GM12878 (cell line): ENCODE measurements at regions not wholly inside any gene's neighbourhood (a gene's known extent, or its start where the extent isn't known, plus 50 kb on each side); places are given as distances from the start of the nearest gene placed in this dataset.

Experiments
- ATAC-seq: fragments of 200-7000 bp; cut with Tn5 transposase; 3 replicates; pipeline ENCODE4 v1.9.1; 2020; ENCODE audit warnings: mild to moderate bottlenecking, moderate library complexity
- BruUV-seq: library from RNA; stranded (reverse); fragments of 400-500 nt; replicated peaks from 2 replicates; lab custom pipeline; 2021; lab: Mats Ljungman, UMichigan
- CTCF ChIA-PET: fragments of 300-600 bp; sonication (Branson Sonifier 250); formaldehyde crosslinking; extraction: SDS; loops from one replicate; lab custom pipeline; 2021; ENCODE audit warnings: inconsistent platforms; lab: Yijun Ruan, JAX
- POLR2A ChIA-PET: fragments of 350-600 bp; formaldehyde crosslinking; extraction: SDS; loops from one replicate; lab custom pipeline; 2021; ENCODE audit warnings: inconsistent platforms; lab: Charles Lee
- RAD21 ChIA-PET: fragments of 300-600 bp; sonication (Branson Sonifier 250); formaldehyde crosslinking; loops from one replicate; lab custom pipeline; 2023; ENCODE audit warnings: antibody characterized with exemption; ENCODE audit not compliant: unreplicated experiment; lab: Charles Lee
- SMC1A ChIA-PET: fragments of 300-600 bp; sonication (Branson Sonifier 250); formaldehyde crosslinking; loops from one replicate; lab custom pipeline; 2023; ENCODE audit not compliant: unreplicated experiment, uncharacterized antibody; lab: Charles Lee
- DNase-seq: peaks from one replicate; pipeline ENCODE4 v3.0.0-alpha.2; 2011; ENCODE audit warnings: low read depth, low spot score
- FAIRE-seq: peaks from 3 replicates; lab custom pipeline; 2011; peaks lifted over from hg19 to GRCh38; lab: Jason Lieb, UNC
- H2AFZ ChIP-seq: 2 replicates; pipeline ENCODE4 v1.6.0; 2011; ENCODE audit warnings: low read depth, low read length, control low read depth; ENCODE audit not compliant: control insufficient read depth
- H3K27ac ChIP-seq: 2 replicates; pipeline ENCODE4 v1.5.1; 2011; ENCODE audit warnings: control low read depth; ENCODE audit not compliant: control insufficient read depth, insufficient read depth
- H3K27me3 ChIP-seq, 2 experiments: replicated peaks in 1 of 2; 2 replicates each; pipeline versions ENCODE4 v1.6.0 to v1.6.1; 2011; ENCODE audit warnings: low read length in 1 of 2; ENCODE audit not compliant: control insufficient read depth in 2 of 2, insufficient read depth in 2 of 2
- H3K36me3 ChIP-seq, 2 experiments: 2 replicates each; pipeline ENCODE4 v1.5.1; 2011; ENCODE audit warnings: low read length in 1 of 2; ENCODE audit not compliant: control insufficient read depth in 2 of 2, insufficient read depth in 2 of 2
- H3K4me1 ChIP-seq: 2 replicates; pipeline ENCODE4 v1.6.1; 2011; ENCODE audit warnings: mild to moderate bottlenecking, low read length, moderate library complexity, mixed read lengths; ENCODE audit not compliant: control insufficient read depth, insufficient read depth
- H3K4me2 ChIP-seq: 2 replicates; pipeline ENCODE4 v1.6.0; 2011; ENCODE audit warnings: control low read depth; ENCODE audit not compliant: control insufficient read depth, insufficient read depth
- H3K4me3 ChIP-seq: fragments of 200-600 bp; sonication (generic); 2 replicates; pipeline ENCODE4 v1.5.1; 2016
- H3K79me2 ChIP-seq: 2 replicates; pipeline ENCODE4 v1.6.0; 2011; ENCODE audit warnings: low read length; ENCODE audit not compliant: control insufficient read depth, insufficient read depth
- H3K9ac ChIP-seq: 2 replicates; pipeline ENCODE4 v1.8.0; 2011; ENCODE audit warnings: low read length, control low read depth, mixed read lengths; ENCODE audit not compliant: control insufficient read depth, insufficient read depth
- H3K9me3 ChIP-seq: replicated peaks from 3 replicates; pipeline ENCODE4 v1.5.1; 2011; ENCODE audit warnings: mild to moderate bottlenecking, low read length; ENCODE audit not compliant: control insufficient read depth, insufficient read depth
- H4K20me1 ChIP-seq: 2 replicates; pipeline ENCODE4 v1.6.0; 2011; ENCODE audit not compliant: control insufficient read depth, insufficient read depth
- CHD2 ChIP-seq: IDR thresholded peaks from 2 replicates; pipeline ENCODE4 v1.6.1; 2011; ENCODE audit warnings: low read depth, low read length, improper control_type of control experiment, borderline replicate concordance
- E2F8 ChIP-seq: fragments of 450-650 bp; IDR thresholded peaks from 2 replicates; pipeline ENCODE4 v1.6.1; 2018; ENCODE audit warnings: mild to moderate bottlenecking, low read depth, moderate library complexity; ENCODE audit not compliant: partially characterized antibody
- GATAD2B ChIP-seq: fragments of 450-650 bp; conservative IDR thresholded peaks from 2 replicates; pipeline ENCODE4 v1.6.1; 2017; ENCODE audit warnings: low read depth, mild to moderate bottlenecking, moderate library complexity
- JUND ChIP-seq: IDR thresholded peaks from 2 replicates; pipeline ENCODE4 v1.6.1; 2012; ENCODE audit warnings: low read depth, mild to moderate bottlenecking, low read length, improper control_type of control experiment, moderate library complexity
- KLF5 ChIP-seq: fragments of 450-650 bp; IDR thresholded peaks from 2 replicates; pipeline ENCODE4 v1.6.1; 2014; ENCODE audit warnings: mild to moderate bottlenecking; ENCODE audit not compliant: partially characterized antibody
- MXI1 ChIP-seq: fragments of 150-350 bp; IDR thresholded peaks from 2 replicates; pipeline ENCODE4 v1.6.1; 2011; ENCODE audit warnings: low read depth, mild to moderate bottlenecking, inconsistent platforms, low read length, improper control_type of control experiment
- NFYB ChIP-seq: IDR thresholded peaks from 2 replicates; pipeline ENCODE4 v1.6.1; 2011; ENCODE audit warnings: low read depth, mild to moderate bottlenecking, low read length, improper control_type of control experiment, moderate library complexity; ENCODE audit not compliant: insufficient read depth
- NR2C2 ChIP-seq: IDR thresholded peaks from 2 replicates; pipeline ENCODE4 v1.6.1; 2011; ENCODE audit warnings: borderline replicate concordance, low read depth; ENCODE audit not compliant: control insufficient read depth, insufficient read length
- NR2F1 ChIP-seq: fragments of 450-650 bp; conservative IDR thresholded peaks from 2 replicates; pipeline ENCODE4 v1.6.1; 2017; ENCODE audit warnings: mild to moderate bottlenecking
- POLR2A ChIP-seq: IDR thresholded peaks from 2 replicates; pipeline ENCODE4 v1.6.1; 2011; ENCODE audit warnings: low read depth, mild to moderate bottlenecking, low read length
- ZNF217 ChIP-seq: fragments of 450-650 bp; IDR thresholded peaks from 2 replicates; pipeline ENCODE4 v1.6.1; 2017; ENCODE audit warnings: antibody characterized with exemption, mild to moderate bottlenecking
- WGBS: methylation state at CpG from one replicate; pipeline ENCODE4 v1.1.6; 2016; ENCODE audit warnings: low lambda C conversion rate; ENCODE audit not compliant: insufficient replicate concordance, insufficient coverage; ENCODE audit errors: missing lambda C conversion rate; 5-methylcytosine and 5-hydroxymethylcytosine counted together
- in situ Hi-C: fragments of 300-500 bp; cut with MboI; formaldehyde crosslinking; loops from 9 replicates; pipeline ENCODE4 v1.14.3; 2018; ENCODE audit warnings: mixed read lengths
- intact Hi-C: fragments of 100-400 bp; cut with micrococcal nuclease; formaldehyde crosslinking; loops from one replicate; pipeline ENCODE4 v1.14.2; 2022; ENCODE audit not compliant: unreplicated experiment
- TF ChIP-seq, protein P1 (sequence below): IDR thresholded peaks from 2 replicates; pipeline ENCODE4 v1.6.1; 2012; ENCODE audit warnings: low read depth, low read length, improper control_type of control experiment
- TF ChIP-seq, protein P2 (sequence below): fragments of 450-650 bp; conservative IDR thresholded peaks from 2 replicates; pipeline ENCODE4 v1.6.1; 2017; ENCODE audit warnings: mild to moderate bottlenecking, moderate library complexity

DNA sequence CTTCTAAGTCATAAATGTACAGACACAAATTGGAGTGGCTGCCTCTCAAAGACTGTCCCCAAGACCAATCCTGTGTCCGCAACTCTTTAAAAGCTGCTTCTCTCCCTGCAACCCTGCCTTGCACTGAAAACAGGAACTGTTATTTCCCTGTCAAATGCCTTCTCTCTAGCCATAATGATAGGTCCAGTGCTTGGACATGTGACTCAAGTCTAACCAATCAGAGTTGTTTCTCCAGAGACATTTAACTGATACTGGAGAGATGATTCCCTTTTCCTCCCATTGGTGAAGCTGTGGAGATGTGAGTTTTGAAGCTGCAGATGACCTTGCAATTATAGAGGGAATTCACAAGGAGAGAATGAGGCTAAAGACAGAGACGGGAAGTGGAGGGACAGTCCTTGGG is 253.3 kb upstream of the CDH5 start:
- Histone ChIP-seq H3K36me3 (no peaks in the 10 kb centered on the region), H3K9me3 (no peaks in the 10 kb centered on the region), H3K27me3 (no peaks in the 10 kb centered on the region), H3K4me2 (no peak overlapping the region), H3K79me2 (no peaks in the 10 kb centered on the region), H2AFZ (no peak overlapping the region), H3K9ac (no peak overlapping the region), H3K27ac (no peak overlapping the region), H4K20me1 (no peaks in the 10 kb centered on the region), H3K4me1 (no peaks in the 10 kb centered on the region), H3K4me3 (no peak overlapping the region)
- FAIRE-seq (no peak), ATAC-seq (no peak), DNase-seq (no peak)
- in situ Hi-C loops (no loop called here), intact Hi-C loops (no loop called here)
- ChIA-PET CTCF (no interaction called here), SMC1A (no interaction called here), POLR2A (no interaction called here), RAD21 (no interaction called here)
- TF ChIP-seq NFYB, result peak; percentile 57
- no peak for TF ChIP-seq MXI1
- BruUV-seq, result no TSS peak
- 48% methylated on average over 2 of the region's 2 CpGs for WGBS

DNA sequence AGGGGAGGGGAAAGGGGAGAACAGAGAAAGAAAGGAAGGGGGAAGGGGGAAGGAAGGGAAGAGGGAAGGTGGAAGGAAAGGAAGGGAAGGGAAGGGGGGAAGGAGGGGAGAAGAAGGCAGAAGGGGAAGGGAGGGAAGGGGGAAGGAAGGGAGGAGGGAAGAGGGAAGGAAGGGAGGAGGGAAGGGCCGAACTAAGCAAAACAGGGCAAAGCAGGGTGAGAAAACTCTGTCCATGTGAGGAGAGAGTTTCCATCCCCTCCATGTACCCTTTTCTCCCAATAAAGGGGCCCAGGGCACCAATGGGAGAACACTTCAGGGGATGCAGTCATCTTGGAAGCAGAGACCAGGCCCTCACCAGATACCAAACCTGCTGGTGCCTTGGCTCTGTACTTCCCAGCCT is 256.8 kb upstream of the CDH5 start:
- Histone ChIP-seq H3K4me1 (no peaks in the 10 kb centered on the region), H3K36me3 (no peaks in the 10 kb centered on the region), H3K79me2 (no peaks in the 10 kb centered on the region), H3K4me3 (no peak overlapping the region), H3K27me3 (no peaks in the 10 kb centered on the region), H4K20me1 (no peaks in the 10 kb centered on the region), H3K27ac (no peak overlapping the region), H3K9me3 (no peaks in the 10 kb centered on the region), H3K4me2 (no peak overlapping the region), H3K9ac (no peak overlapping the region), H2AFZ (no peak overlapping the region)
- ChIA-PET POLR2A (no interaction called here), SMC1A (no interaction called here), RAD21 (interaction anchor here (0.7 kb wide), 1 partner anchor 20 kb away, joined by 3 read pairs; no protein-coding TSS in a partner anchor), CTCF (no interaction called here)
- TF ChIP-seq KLF5 (no peak), NR2C2 (no peak), GATAD2B (no peak), E2F8 (no peak), POLR2A (no peak), NR2F1 (no peak), CHD2 (no peak), JUND (no peak), ZNF217 (no peak)
- TF ChIP-seq, protein P1, sequence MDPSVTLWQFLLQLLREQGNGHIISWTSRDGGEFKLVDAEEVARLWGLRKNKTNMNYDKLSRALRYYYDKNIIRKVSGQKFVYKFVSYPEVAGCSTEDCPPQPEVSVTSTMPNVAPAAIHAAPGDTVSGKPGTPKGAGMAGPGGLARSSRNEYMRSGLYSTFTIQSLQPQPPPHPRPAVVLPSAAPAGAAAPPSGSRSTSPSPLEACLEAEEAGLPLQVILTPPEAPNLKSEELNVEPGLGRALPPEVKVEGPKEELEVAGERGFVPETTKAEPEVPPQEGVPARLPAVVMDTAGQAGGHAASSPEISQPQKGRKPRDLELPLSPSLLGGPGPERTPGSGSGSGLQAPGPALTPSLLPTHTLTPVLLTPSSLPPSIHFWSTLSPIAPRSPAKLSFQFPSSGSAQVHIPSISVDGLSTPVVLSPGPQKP, result no peak
- TF ChIP-seq, protein P2, sequence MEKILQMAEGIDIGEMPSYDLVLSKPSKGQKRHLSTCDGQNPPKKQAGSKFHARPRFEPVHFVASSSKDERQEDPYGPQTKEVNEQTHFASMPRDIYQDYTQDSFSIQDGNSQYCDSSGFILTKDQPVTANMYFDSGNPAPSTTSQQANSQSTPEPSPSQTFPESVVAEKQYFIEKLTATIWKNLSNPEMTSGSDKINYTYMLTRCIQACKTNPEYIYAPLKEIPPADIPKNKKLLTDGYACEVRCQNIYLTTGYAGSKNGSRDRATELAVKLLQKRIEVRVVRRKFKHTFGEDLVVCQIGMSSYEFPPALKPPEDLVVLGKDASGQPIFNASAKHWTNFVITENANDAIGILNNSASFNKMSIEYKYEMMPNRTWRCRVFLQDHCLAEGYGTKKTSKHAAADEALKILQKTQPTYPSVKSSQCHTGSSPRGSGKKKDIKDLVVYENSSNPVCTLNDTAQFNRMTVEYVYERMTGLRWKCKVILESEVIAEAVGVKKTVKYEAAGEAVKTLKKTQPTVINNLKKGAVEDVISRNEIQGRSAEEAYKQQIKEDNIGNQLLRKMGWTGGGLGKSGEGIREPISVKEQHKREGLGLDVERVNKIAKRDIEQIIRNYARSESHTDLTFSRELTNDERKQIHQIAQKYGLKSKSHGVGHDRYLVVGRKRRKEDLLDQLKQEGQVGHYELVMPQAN, result no peak
- in situ Hi-C loops (no loop called here), intact Hi-C loops (no loop called here)
- no peak for FAIRE-seq
- no TSS peak for BruUV-seq
- 10% methylated on average over 1 of the region's 1 CpG for WGBS
- ATAC-seq, result no peak
- DNase-seq, result no peak
